Loucy (cell line): ENCODE measurements at regions not wholly inside any gene's neighbourhood (a gene's known extent, or its start where the extent isn't known, plus 50 kb on each side); places are given as distances from the start of the nearest gene placed in this dataset.

Source experiments
- CTCF ChIP-seq: fragments of 200-600 bp; sonication (generic); conservative IDR thresholded peaks from 2 replicates; pipeline ENCODE4 v1.5.1; 2014; ENCODE audit warnings: mild to moderate bottlenecking, antibody characterized with exemption, low read length
- EZH2phosphoT487 ChIP-seq: fragments of 200-600 bp; IDR thresholded peaks from 2 replicates; pipeline ENCODE4 v1.6.1; 2018; ENCODE audit warnings: antibody characterized with exemption, mild to moderate bottlenecking, moderate library complexity, borderline replicate concordance

GRCh38 chr7:155965010-155965409, 152.7 kb upstream of the SHH start:
- TF ChIP-seq CTCF (no peak), EZH2phosphoT487 (no peak)
